IMR-90 (cell line): ENCODE measurements at regions not wholly inside any gene's neighbourhood (a gene's known extent, or its start where the extent isn't known, plus 50 kb on each side); places are given as distances from the start of the nearest gene placed in this dataset.

Source experiments
- ATAC-seq: fragments of 200-7000 bp; cut with Tn5 transposase; 2 replicates; pipeline ENCODE4 v1.9.1; 2020; ENCODE audit warnings: low read depth, mild to moderate bottlenecking, moderate library complexity
- BruUV-seq: library from RNA; stranded (reverse); fragments of 400-500 nt; replicated peaks from 2 replicates; lab custom pipeline; 2021; lab: Mats Ljungman, UMichigan
- CTCF ChIA-PET: fragments of 300-600 bp; formaldehyde crosslinking; extraction: SDS; loops from one replicate; lab custom pipeline; 2021; ENCODE audit warnings: antibody characterized with exemption; lab: Yijun Ruan, JAX
- POLR2A ChIA-PET: fragments of 300-600 bp; sonication (Branson Sonifier 250); formaldehyde crosslinking; loops from one replicate; lab custom pipeline; 2022; ENCODE audit warnings: antibody characterized with exemption; ENCODE audit not compliant: unreplicated experiment; lab: Charles Lee
- DNase-seq: peaks from one replicate; pipeline ENCODE4 v3.0.0; 2013
- H2AFZ ChIP-seq: replicated peaks from 2 replicates; pipeline ENCODE3; 2013; ENCODE audit warnings: low read length, mild to moderate bottlenecking; ENCODE audit not compliant: poor library complexity
- H2AK5ac ChIP-seq: 2 replicates; pipeline ENCODE4 v1.6.1; 2013; ENCODE audit warnings: low read depth, low read length, inconsistent platforms
- H2AK9ac ChIP-seq: replicated peaks from 2 replicates; pipeline ENCODE3; 2013; ENCODE audit warnings: mild to moderate bottlenecking, low read depth, low read length, moderate library complexity; ENCODE audit not compliant: poor library complexity
- H2BK120ac ChIP-seq: 2 replicates; pipeline ENCODE4 v1.6.1; 2013; ENCODE audit warnings: low read depth, low read length, inconsistent platforms
- H2BK15ac ChIP-seq: 3 replicates; pipeline ENCODE4 v1.6.1; 2013; ENCODE audit warnings: low read depth, low read length, inconsistent platforms
- H2BK20ac ChIP-seq: 2 replicates; pipeline ENCODE4 v1.6.1; 2013; ENCODE audit warnings: low read depth, mild to moderate bottlenecking, inconsistent platforms, low read length, moderate library complexity
- H2BK5ac ChIP-seq: 2 replicates; pipeline ENCODE4 v1.6.1; 2013; ENCODE audit warnings: mild to moderate bottlenecking, low read depth, low read length, inconsistent platforms; ENCODE audit not compliant: poor library complexity, severe bottlenecking
- H3K14ac ChIP-seq: replicated peaks from 2 replicates; pipeline ENCODE4 v1.6.1; 2013; ENCODE audit warnings: low read depth, low read length, inconsistent platforms
- H3K18ac ChIP-seq: 2 replicates; pipeline ENCODE4 v1.6.1; 2013; ENCODE audit warnings: low read depth, low read length, control low read depth
- H3K23ac ChIP-seq: 2 replicates; pipeline ENCODE4 v1.6.1; 2013; ENCODE audit warnings: low read depth, low read length, inconsistent platforms
- H3K27ac ChIP-seq: 2 replicates; pipeline ENCODE4 v1.5.1; 2013; ENCODE audit warnings: mild to moderate bottlenecking, control low read depth, low read length; ENCODE audit not compliant: insufficient read depth
- H3K27me3 ChIP-seq: 2 replicates; pipeline ENCODE4 v1.6.1; 2013; ENCODE audit warnings: low read length; ENCODE audit not compliant: control insufficient read depth, insufficient read depth
- H3K36me3 ChIP-seq: 2 replicates; pipeline ENCODE4 v1.6.1; 2013; ENCODE audit warnings: low read length, mixed read lengths; ENCODE audit not compliant: control insufficient read depth, insufficient read depth
- H3K4ac ChIP-seq: 2 replicates; pipeline ENCODE4 v1.6.1; 2013; ENCODE audit warnings: low read depth, low read length, inconsistent platforms
- H3K4me1 ChIP-seq: 2 replicates; pipeline ENCODE4 v1.6.1; 2013; ENCODE audit warnings: low read length, mixed read lengths; ENCODE audit not compliant: control insufficient read depth, insufficient read depth
- H3K4me2 ChIP-seq: 2 replicates; pipeline ENCODE4 v1.6.1; 2013; ENCODE audit warnings: low read depth, mild to moderate bottlenecking, control low read depth, low read length, moderate library complexity
- H3K4me3 ChIP-seq: 2 replicates; pipeline ENCODE4 v1.5.1; 2013; ENCODE audit warnings: low read depth, mild to moderate bottlenecking, control low read depth, low read length, moderate library complexity; ENCODE audit not compliant: insufficient read depth
- H3K56ac ChIP-seq: 2 replicates; pipeline ENCODE4 v1.6.1; 2013; ENCODE audit warnings: low read length, inconsistent platforms; ENCODE audit not compliant: insufficient read depth; ENCODE audit errors: extremely low read depth
- H3K79me1 ChIP-seq, 2 experiments: 2 replicates each; pipeline ENCODE4 v1.6.1; 2013; ENCODE audit warnings: low read length in 2 of 2, inconsistent platforms in 1 of 2, low read depth in 1 of 2
- H3K9ac ChIP-seq: 2 replicates; pipeline ENCODE4 v1.6.1; 2013; ENCODE audit warnings: low read depth, low read length, control low read depth
- H3K9me1 ChIP-seq: 2 replicates; pipeline ENCODE4 v1.6.1; 2013; ENCODE audit warnings: low read length, inconsistent platforms; ENCODE audit not compliant: insufficient read depth
- H3K9me3 ChIP-seq: 2 replicates; pipeline ENCODE4 v1.6.1; 2013; ENCODE audit warnings: low read length; ENCODE audit not compliant: control insufficient read depth, insufficient read depth
- H4K20me1 ChIP-seq: 2 replicates; pipeline ENCODE4 v1.6.1; 2013; ENCODE audit warnings: low read length, inconsistent platforms; ENCODE audit not compliant: insufficient read depth
- H4K5ac ChIP-seq: 2 replicates; pipeline ENCODE4 v1.6.1; 2013; ENCODE audit warnings: mild to moderate bottlenecking, low read depth, low read length, control low read depth
- H4K8ac ChIP-seq, 2 experiments: 2 replicates each; pipeline ENCODE4 v1.6.1; 2013; ENCODE audit warnings: low read depth in 2 of 2, low read length in 2 of 2, control low read depth in 1 of 2, inconsistent platforms in 1 of 2
- H4K91ac ChIP-seq: 2 replicates; pipeline ENCODE4 v1.6.1; 2013; ENCODE audit warnings: low read depth, low read length, inconsistent platforms; ENCODE audit not compliant: insufficient read depth
- BHLHE40 ChIP-seq: fragments of 150-350 bp; IDR thresholded peaks from 2 replicates; pipeline ENCODE4 v1.6.1; 2016; ENCODE audit warnings: mild to moderate bottlenecking, low read depth, low read length
- FOS ChIP-seq: fragments of 150-350 bp; IDR thresholded peaks from 2 replicates; pipeline ENCODE4 v1.6.1; 2016; ENCODE audit warnings: low read depth, low read length
- WGBS, 2 experiments: methylation state at CpG; one replicate each; pipeline versions ENCODE4 v1.1.5 to v1.1.7; 2013; ENCODE audit warnings: missing lambda C conversion rate in 2 of 2; ENCODE audit not compliant: insufficient read length in 1 of 2; ENCODE audit errors: extremely low coverage in 2 of 2; 5-methylcytosine and 5-hydroxymethylcytosine counted together
- dilution Hi-C: fragments of 300-500 bp; cut with HindIII; formaldehyde crosslinking; loops from one replicate; pipeline ENCODE4 v1.14.3; 2018; ENCODE audit warnings: low sequenced_read_pairs; ENCODE audit not compliant: unreplicated experiment
- in situ Hi-C: fragments of 300-500 bp; cut with MboI; formaldehyde crosslinking; loops from 3 replicates; pipeline ENCODE4 v1.14.3; 2019; ENCODE audit warnings: low sequenced_read_pairs, inconsistent platforms, mixed read lengths
- intact Hi-C: fragments of 100-400 bp; cut with micrococcal nuclease; formaldehyde crosslinking; loops from 2 replicates; pipeline ENCODE4 v1.10.0; 2022

DNA sequence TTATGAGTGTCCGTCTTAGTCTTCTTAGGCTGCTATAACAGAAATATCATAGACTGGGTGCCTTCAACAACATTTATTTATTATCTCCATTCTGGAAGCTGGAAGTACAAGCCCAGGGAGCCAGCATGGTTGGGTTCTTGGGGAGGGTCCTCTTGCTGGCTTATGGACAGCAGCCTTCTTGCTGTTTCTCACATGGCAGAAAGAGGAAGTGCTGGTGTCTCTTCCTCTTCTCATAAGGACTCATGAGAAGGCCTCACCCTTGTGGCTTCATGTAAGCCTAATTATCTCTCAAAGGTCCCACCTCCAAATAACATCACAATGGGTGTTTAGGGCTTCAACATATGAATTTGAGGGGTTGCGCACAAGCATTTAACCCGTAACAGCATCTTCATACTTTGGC, 207.0 kb upstream of the COX10 start:
- no peak overlapping the region for H3K4ac ChIP-seq
- in situ Hi-C loops (no loop called here), intact Hi-C loops (no loop called here), dilution Hi-C loops (no loop called here)
- H2BK120ac ChIP-seq: no peak overlapping the region
- no peak overlapping the region for H2BK15ac ChIP-seq
- ChIA-PET POLR2A (no interaction called here), CTCF (no interaction called here)
- no peak overlapping the region for H2BK20ac ChIP-seq
- H3K4me3 ChIP-seq: no peak overlapping the region
- ATAC-seq (no peak), DNase-seq (no peak)
- H4K20me1 ChIP-seq: no peaks in the 10 kb centered on the region
- no CpG with 5 or more reads among the region's 3 CpGs for WGBS, 2 experiments
- no peak overlapping the region for H3K23ac ChIP-seq
- no peak overlapping the region for H4K5ac ChIP-seq
- no peak overlapping the region for H3K4me2 ChIP-seq
- no peak overlapping the region for H2AK5ac ChIP-seq
- H2AK9ac ChIP-seq: no peak overlapping the region
- no peak overlapping the region for H3K18ac ChIP-seq
- H3K36me3 ChIP-seq: no peaks in the 10 kb centered on the region
- H3K4me1 ChIP-seq: peaks cover 2% of the 10 kb centered on the region
- no TSS peak for BruUV-seq
- H3K27me3 ChIP-seq: no peaks in the 10 kb centered on the region
- no peak overlapping the region for H2BK5ac ChIP-seq
- H3K27ac ChIP-seq: no peak overlapping the region
- no peak overlapping the region for H4K8ac ChIP-seq
- H3K56ac ChIP-seq: no peak overlapping the region
- H3K79me1 ChIP-seq: no peaks in the 10 kb centered on the region
- H3K9ac ChIP-seq: no peak overlapping the region
- no peak overlapping the region for H4K91ac ChIP-seq
- H2AFZ ChIP-seq: no peak overlapping the region
- TF ChIP-seq FOS (no peak), BHLHE40 (no peak)
- H3K14ac ChIP-seq: no peak overlapping the region
- no peaks in the 10 kb centered on the region for H3K9me1 ChIP-seq
- H3K9me3 ChIP-seq: no peaks in the 10 kb centered on the region
